IMR-90 (cell line): ENCODE measurements at regions not wholly inside any gene's neighbourhood (a gene's known extent, or its start where the extent isn't known, plus 50 kb on each side); places are given as distances from the start of the nearest gene placed in this dataset.
A peak's percentile ranks its signal among the peaks of the same experiment; 100 is the strongest.

ENCODE experiments used
- ATAC-seq: fragments of 200-7000 bp; cut with Tn5 transposase; 2 replicates; pipeline ENCODE4 v1.9.1; 2020; ENCODE audit warnings: low read depth, mild to moderate bottlenecking, moderate library complexity
- BruUV-seq: library from RNA; stranded (reverse); fragments of 400-500 nt; replicated peaks from 2 replicates; lab custom pipeline; 2021; lab: Mats Ljungman, UMichigan
- CTCF ChIA-PET: fragments of 300-600 bp; formaldehyde crosslinking; extraction: SDS; loops from one replicate; lab custom pipeline; 2021; ENCODE audit warnings: antibody characterized with exemption; lab: Yijun Ruan, JAX
- POLR2A ChIA-PET: fragments of 300-600 bp; sonication (Branson Sonifier 250); formaldehyde crosslinking; loops from one replicate; lab custom pipeline; 2022; ENCODE audit warnings: antibody characterized with exemption; ENCODE audit not compliant: unreplicated experiment; lab: Charles Lee
- DNase-seq: peaks from one replicate; pipeline ENCODE4 v3.0.0; 2013
- H2AFZ ChIP-seq: replicated peaks from 2 replicates; pipeline ENCODE3; 2013; ENCODE audit warnings: low read length, mild to moderate bottlenecking; ENCODE audit not compliant: poor library complexity
- H2AK5ac ChIP-seq: 2 replicates; pipeline ENCODE4 v1.6.1; 2013; ENCODE audit warnings: low read depth, low read length, inconsistent platforms
- H2AK9ac ChIP-seq: replicated peaks from 2 replicates; pipeline ENCODE3; 2013; ENCODE audit warnings: mild to moderate bottlenecking, low read depth, low read length, moderate library complexity; ENCODE audit not compliant: poor library complexity
- H2BK120ac ChIP-seq: 2 replicates; pipeline ENCODE4 v1.6.1; 2013; ENCODE audit warnings: low read depth, low read length, inconsistent platforms
- H2BK15ac ChIP-seq: 3 replicates; pipeline ENCODE4 v1.6.1; 2013; ENCODE audit warnings: low read depth, low read length, inconsistent platforms
- H2BK20ac ChIP-seq: 2 replicates; pipeline ENCODE4 v1.6.1; 2013; ENCODE audit warnings: low read depth, mild to moderate bottlenecking, inconsistent platforms, low read length, moderate library complexity
- H2BK5ac ChIP-seq: 2 replicates; pipeline ENCODE4 v1.6.1; 2013; ENCODE audit warnings: mild to moderate bottlenecking, low read depth, low read length, inconsistent platforms; ENCODE audit not compliant: poor library complexity, severe bottlenecking
- H3K14ac ChIP-seq: replicated peaks from 2 replicates; pipeline ENCODE4 v1.6.1; 2013; ENCODE audit warnings: low read depth, low read length, inconsistent platforms
- H3K18ac ChIP-seq: 2 replicates; pipeline ENCODE4 v1.6.1; 2013; ENCODE audit warnings: low read depth, low read length, control low read depth
- H3K23ac ChIP-seq: 2 replicates; pipeline ENCODE4 v1.6.1; 2013; ENCODE audit warnings: low read depth, low read length, inconsistent platforms
- H3K27ac ChIP-seq: 2 replicates; pipeline ENCODE4 v1.5.1; 2013; ENCODE audit warnings: mild to moderate bottlenecking, control low read depth, low read length; ENCODE audit not compliant: insufficient read depth
- H3K27me3 ChIP-seq: 2 replicates; pipeline ENCODE4 v1.6.1; 2013; ENCODE audit warnings: low read length; ENCODE audit not compliant: control insufficient read depth, insufficient read depth
- H3K36me3 ChIP-seq: 2 replicates; pipeline ENCODE4 v1.6.1; 2013; ENCODE audit warnings: low read length, mixed read lengths; ENCODE audit not compliant: control insufficient read depth, insufficient read depth
- H3K4ac ChIP-seq: 2 replicates; pipeline ENCODE4 v1.6.1; 2013; ENCODE audit warnings: low read depth, low read length, inconsistent platforms
- H3K4me1 ChIP-seq: 2 replicates; pipeline ENCODE4 v1.6.1; 2013; ENCODE audit warnings: low read length, mixed read lengths; ENCODE audit not compliant: control insufficient read depth, insufficient read depth
- H3K4me2 ChIP-seq: 2 replicates; pipeline ENCODE4 v1.6.1; 2013; ENCODE audit warnings: low read depth, mild to moderate bottlenecking, control low read depth, low read length, moderate library complexity
- H3K4me3 ChIP-seq: 2 replicates; pipeline ENCODE4 v1.5.1; 2013; ENCODE audit warnings: low read depth, mild to moderate bottlenecking, control low read depth, low read length, moderate library complexity; ENCODE audit not compliant: insufficient read depth
- H3K56ac ChIP-seq: 2 replicates; pipeline ENCODE4 v1.6.1; 2013; ENCODE audit warnings: low read length, inconsistent platforms; ENCODE audit not compliant: insufficient read depth; ENCODE audit errors: extremely low read depth
- H3K79me1 ChIP-seq, 2 experiments: 2 replicates each; pipeline ENCODE4 v1.6.1; 2013; ENCODE audit warnings: low read length in 2 of 2, inconsistent platforms in 1 of 2, low read depth in 1 of 2
- H3K9ac ChIP-seq: 2 replicates; pipeline ENCODE4 v1.6.1; 2013; ENCODE audit warnings: low read depth, low read length, control low read depth
- H3K9me1 ChIP-seq: 2 replicates; pipeline ENCODE4 v1.6.1; 2013; ENCODE audit warnings: low read length, inconsistent platforms; ENCODE audit not compliant: insufficient read depth
- H3K9me3 ChIP-seq: 2 replicates; pipeline ENCODE4 v1.6.1; 2013; ENCODE audit warnings: low read length; ENCODE audit not compliant: control insufficient read depth, insufficient read depth
- H4K20me1 ChIP-seq: 2 replicates; pipeline ENCODE4 v1.6.1; 2013; ENCODE audit warnings: low read length, inconsistent platforms; ENCODE audit not compliant: insufficient read depth
- H4K5ac ChIP-seq: 2 replicates; pipeline ENCODE4 v1.6.1; 2013; ENCODE audit warnings: mild to moderate bottlenecking, low read depth, low read length, control low read depth
- H4K8ac ChIP-seq, 2 experiments: 2 replicates each; pipeline ENCODE4 v1.6.1; 2013; ENCODE audit warnings: low read depth in 2 of 2, low read length in 2 of 2, control low read depth in 1 of 2, inconsistent platforms in 1 of 2
- H4K91ac ChIP-seq: 2 replicates; pipeline ENCODE4 v1.6.1; 2013; ENCODE audit warnings: low read depth, low read length, inconsistent platforms; ENCODE audit not compliant: insufficient read depth
- CHD1 ChIP-seq: IDR thresholded peaks from 2 replicates; pipeline ENCODE4 v1.6.1; 2012; ENCODE audit warnings: low read depth, low read length, improper control_type of control experiment
- CTCF ChIP-seq: conservative IDR thresholded peaks from 2 replicates; pipeline ENCODE4 v1.5.1; 2012; ENCODE audit warnings: mild to moderate bottlenecking, low read depth, low read length, improper control_type of control experiment
- MAFK ChIP-seq: IDR thresholded peaks from 2 replicates; pipeline ENCODE4 v1.6.1; 2012; ENCODE audit warnings: low read depth, low read length, improper control_type of control experiment
- MXI1 ChIP-seq: IDR thresholded peaks from 2 replicates; pipeline ENCODE4 v1.6.1; 2012; ENCODE audit warnings: low read depth, mild to moderate bottlenecking, low read length, moderate library complexity, borderline replicate concordance
- RAD21 ChIP-seq: IDR thresholded peaks from 2 replicates; pipeline ENCODE4 v1.6.1; 2012; ENCODE audit warnings: low read length, improper control_type of control experiment
- RCOR1 ChIP-seq: IDR thresholded peaks from 2 replicates; pipeline ENCODE4 v1.6.1; 2012; ENCODE audit warnings: mild to moderate bottlenecking, low read length, improper control_type of control experiment; ENCODE audit not compliant: insufficient replicate concordance
- WGBS, 2 experiments: methylation state at CpG; one replicate each; pipeline versions ENCODE4 v1.1.5 to v1.1.7; 2013; ENCODE audit warnings: missing lambda C conversion rate in 2 of 2; ENCODE audit not compliant: insufficient read length in 1 of 2; ENCODE audit errors: extremely low coverage in 2 of 2; 5-methylcytosine and 5-hydroxymethylcytosine counted together
- dilution Hi-C: fragments of 300-500 bp; cut with HindIII; formaldehyde crosslinking; loops from one replicate; pipeline ENCODE4 v1.14.3; 2018; ENCODE audit warnings: low sequenced_read_pairs; ENCODE audit not compliant: unreplicated experiment
- in situ Hi-C: fragments of 300-500 bp; cut with MboI; formaldehyde crosslinking; loops from 3 replicates; pipeline ENCODE4 v1.14.3; 2019; ENCODE audit warnings: low sequenced_read_pairs, inconsistent platforms, mixed read lengths
- intact Hi-C: fragments of 100-400 bp; cut with micrococcal nuclease; formaldehyde crosslinking; loops from 2 replicates; pipeline ENCODE4 v1.10.0; 2022

GRCh38 chrX:138191998-138192397 lies 519.5 kb downstream of the FGF13 start:
- Histone ChIP-seq H2BK15ac (no peak overlapping the region), H2AFZ (no peak overlapping the region), H4K8ac (no peak overlapping the region), H3K4me1 (no peaks in the 10 kb centered on the region), H3K9ac (no peak overlapping the region), H4K20me1 (no peaks in the 10 kb centered on the region), H3K27me3 (no peaks in the 10 kb centered on the region), H3K9me1 (no peaks in the 10 kb centered on the region), H3K4me2 (no peak overlapping the region), H2BK120ac (no peak overlapping the region), H4K5ac (no peak overlapping the region), H3K27ac (no peak overlapping the region), H3K36me3 (no peaks in the 10 kb centered on the region), H2AK9ac (no peak overlapping the region), H2BK20ac (no peak overlapping the region), H3K4ac (no peak overlapping the region), H3K9me3 (no peaks in the 10 kb centered on the region), H4K91ac (no peak overlapping the region), H3K14ac (no peak overlapping the region), H3K18ac (no peak overlapping the region), H3K4me3 (no peak overlapping the region), H3K79me1 (no peaks in the 10 kb centered on the region), H2BK5ac (no peak overlapping the region), H3K56ac (no peak overlapping the region), H2AK5ac (no peak overlapping the region), H3K23ac (no peak overlapping the region)
- dilution Hi-C loops (no loop called here), intact Hi-C loops (loop anchor here (1.0 kb wide), 1 partner anchor 553 kb away; no protein-coding TSS in a partner anchor), in situ Hi-C loops (loop anchor here (10.0 kb wide), 1 partner anchor 553 kb away; no protein-coding TSS in a partner anchor)
- CTCF ChIA-PET: interaction anchor here (1.4 kb wide), 1 partner anchor 556 kb away, joined by 3 read pairs; no protein-coding TSS in a partner anchor
- no CpG with 5 or more reads among the region's 1 CpG for WGBS, 2 experiments
- POLR2A ChIA-PET: no interaction called here
- BruUV-seq: no TSS peak
- ATAC-seq: 0 out of 2 replicates have a peak, but pooled peaks have one; percentile 32
- no peak for TF ChIP-seq MAFK
- TF ChIP-seq CHD1: no peak
- TF ChIP-seq MXI1: no peak
- TF ChIP-seq CTCF: peak; percentile 48
- TF ChIP-seq RAD21: peak; percentile 44
- TF ChIP-seq RCOR1: no peak
- DNase-seq: peak; percentile 19
